ENCODE measurements at regions not wholly inside any gene's neighbourhood (a gene's known extent, or its start where the extent isn't known, plus 50 kb on each side); places are given as distances from the start of the nearest gene placed in this dataset.

DNA sequence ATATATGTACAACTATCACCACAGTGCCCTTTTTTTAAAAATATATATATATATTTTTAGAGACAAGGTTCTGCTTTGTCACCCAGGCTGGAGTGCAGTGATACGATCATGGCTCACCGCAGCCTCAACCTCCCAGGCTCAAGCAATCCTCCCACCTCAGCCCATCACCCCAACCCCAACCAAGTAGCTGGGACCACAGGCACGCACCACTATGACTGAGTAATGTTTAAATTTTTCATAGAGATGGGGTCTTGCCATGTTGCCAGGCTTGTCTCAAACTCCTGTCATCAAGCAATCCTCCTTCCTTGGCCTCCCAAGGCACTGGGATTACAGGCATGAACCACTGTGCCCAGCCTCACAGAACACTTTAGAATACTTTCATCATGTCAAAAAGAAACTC, 234.9 kb downstream of the SH2D4B start:
- ChIA-PET CTCF (ENCODE audit: unreplicated experiment) (no interaction called here), POLR2A (no interaction called here)
- BruUV-seq (replicated peaks), result no TSS peak
- Histone ChIP-seq H3K4me2 (ENCODE audit: low read length) (no peak overlapping the region), H3K9me2 (ENCODE audit: insufficient read depth, low read length) (no peaks in the 10 kb centered on the region), H4K20me1 (ENCODE audit: insufficient read depth, low read length) (no peaks in the 10 kb centered on the region), H3K4me1 (ENCODE audit: insufficient read depth, low read length, poor library complexity, severe bottlenecking) (no peaks in the 10 kb centered on the region), H3K79me2 (ENCODE audit: insufficient read depth, low read depth, low read length) (no peaks in the 10 kb centered on the region), H3K36me3 (ENCODE audit: insufficient read depth, low read length) (no peaks in the 10 kb centered on the region), H3K27ac (ENCODE audit: low read depth, low read length, poor library complexity, severe bottlenecking) (no peak overlapping the region), H2AFZ (ENCODE audit: low read length) (no peak overlapping the region), H3K9me3 (ENCODE audit: low read length) (no peaks in the 10 kb centered on the region), H3K4me3 (ENCODE audit: low read depth, low read length, poor library complexity, severe bottlenecking) (no peak overlapping the region)
- no peak for TF ChIP-seq EZH2phosphoT487 (IDR thresholded peaks at IDR 0.05; ENCODE audit: borderline replicate concordance, low read depth, low read length)
- TF ChIP-seq, protein P1, sequence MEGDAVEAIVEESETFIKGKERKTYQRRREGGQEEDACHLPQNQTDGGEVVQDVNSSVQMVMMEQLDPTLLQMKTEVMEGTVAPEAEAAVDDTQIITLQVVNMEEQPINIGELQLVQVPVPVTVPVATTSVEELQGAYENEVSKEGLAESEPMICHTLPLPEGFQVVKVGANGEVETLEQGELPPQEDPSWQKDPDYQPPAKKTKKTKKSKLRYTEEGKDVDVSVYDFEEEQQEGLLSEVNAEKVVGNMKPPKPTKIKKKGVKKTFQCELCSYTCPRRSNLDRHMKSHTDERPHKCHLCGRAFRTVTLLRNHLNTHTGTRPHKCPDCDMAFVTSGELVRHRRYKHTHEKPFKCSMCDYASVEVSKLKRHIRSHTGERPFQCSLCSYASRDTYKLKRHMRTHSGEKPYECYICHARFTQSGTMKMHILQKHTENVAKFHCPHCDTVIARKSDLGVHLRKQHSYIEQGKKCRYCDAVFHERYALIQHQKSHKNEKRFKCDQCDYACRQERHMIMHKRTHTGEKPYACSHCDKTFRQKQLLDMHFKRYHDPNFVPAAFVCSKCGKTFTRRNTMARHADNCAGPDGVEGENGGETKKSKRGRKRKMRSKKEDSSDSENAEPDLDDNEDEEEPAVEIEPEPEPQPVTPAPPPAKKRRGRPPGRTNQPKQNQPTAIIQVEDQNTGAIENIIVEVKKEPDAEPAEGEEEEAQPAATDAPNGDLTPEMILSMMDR (conservative IDR thresholded peaks at IDR 0.05; ENCODE audit: low read length), result no peak
- DNase-seq (ENCODE audit: low spot score), result no peak
- intact Hi-C loops (cut with micrococcal nuclease; ENCODE audit: unreplicated experiment), result no loop called here

DNA sequence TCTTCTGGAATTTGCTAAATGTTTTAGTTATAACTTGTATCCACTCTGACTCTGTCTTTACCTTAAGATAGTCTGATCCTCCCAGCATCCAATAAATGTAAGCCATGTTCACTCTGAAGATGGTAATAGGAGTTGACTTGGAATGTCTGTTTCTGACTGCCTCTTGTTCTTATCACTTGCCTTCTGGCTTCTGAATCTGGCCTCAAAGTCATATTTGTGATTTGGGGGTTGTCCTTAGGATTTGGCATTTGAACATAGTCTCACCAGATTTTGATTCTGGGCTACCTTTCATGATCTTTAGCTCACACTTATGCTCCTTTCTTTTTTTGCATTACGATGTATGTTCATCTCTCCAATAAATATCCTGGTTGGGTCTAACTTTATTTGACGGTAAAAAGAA, 247.0 kb downstream of the SH2D4B start:
- DNase-seq (ENCODE audit: low spot score), result no peak
- no TSS peak for BruUV-seq (replicated peaks)
- no peak overlapping the region for H3K4me3 ChIP-seq (ENCODE audit: low read depth, low read length, poor library complexity, severe bottlenecking)
- ChIA-PET POLR2A (no interaction called here), CTCF (ENCODE audit: unreplicated experiment) (no interaction called here)
- no peaks in the 10 kb centered on the region for H4K20me1 ChIP-seq (ENCODE audit: insufficient read depth, low read length)
- no peaks in the 10 kb centered on the region for H3K36me3 ChIP-seq (ENCODE audit: insufficient read depth, low read length)
- no peak overlapping the region for H2AFZ ChIP-seq (ENCODE audit: low read length)
- H3K27ac ChIP-seq (ENCODE audit: low read depth, low read length, poor library complexity, severe bottlenecking), result no peak overlapping the region
- no peaks in the 10 kb centered on the region for H3K9me2 ChIP-seq (ENCODE audit: insufficient read depth, low read length)
- no peaks in the 10 kb centered on the region for H3K9me3 ChIP-seq (ENCODE audit: low read length)
- H3K4me2 ChIP-seq (ENCODE audit: low read length), result no peak overlapping the region
- TF ChIP-seq, protein P1 (conservative IDR thresholded peaks at IDR 0.05; ENCODE audit: low read length), result no peak
- H3K4me1 ChIP-seq (ENCODE audit: insufficient read depth, low read length, poor library complexity, severe bottlenecking), result no peaks in the 10 kb centered on the region
- intact Hi-C loops (cut with micrococcal nuclease; ENCODE audit: unreplicated experiment), result no loop called here
- H3K79me2 ChIP-seq (ENCODE audit: insufficient read depth, low read depth, low read length), result no peaks in the 10 kb centered on the region

DNA sequence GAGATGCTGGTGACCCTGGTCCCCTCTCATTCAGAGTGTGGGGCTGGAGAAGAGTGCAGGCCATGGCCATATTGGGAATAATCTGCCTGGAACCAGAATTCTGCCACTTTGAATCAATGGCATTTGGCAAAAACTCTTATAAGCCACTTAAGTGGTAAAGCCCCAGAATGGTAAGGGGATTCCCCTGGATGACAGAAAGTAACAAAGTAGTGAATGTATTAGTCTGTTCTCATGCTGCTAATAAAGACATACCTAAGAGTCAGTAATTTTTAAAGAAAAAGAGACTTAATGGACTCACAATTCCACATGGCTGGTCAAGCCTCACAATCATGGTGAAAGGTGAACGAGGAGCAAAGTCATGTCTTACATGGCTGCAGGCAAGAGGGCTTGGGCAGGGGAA, 248.6 kb downstream of the SH2D4B start:
- no peak overlapping the region for H3K4me2 ChIP-seq (ENCODE audit: low read length)
- DNase-seq (ENCODE audit: low spot score), result no peak
- no peaks in the 10 kb centered on the region for H3K9me2 ChIP-seq (ENCODE audit: insufficient read depth, low read length)
- no TSS peak for BruUV-seq (replicated peaks)
- CTCF ChIA-PET (ENCODE audit: unreplicated experiment), result no interaction called here
- H2AFZ ChIP-seq (ENCODE audit: low read length), result no peak overlapping the region
- POLR2A ChIA-PET, result no interaction called here
- H3K9me3 ChIP-seq (ENCODE audit: low read length), result no peaks in the 10 kb centered on the region
- no peak for TF ChIP-seq EZH2phosphoT487 (IDR thresholded peaks at IDR 0.05; ENCODE audit: borderline replicate concordance, low read depth, low read length)
- TF ChIP-seq, protein P1 (conservative IDR thresholded peaks at IDR 0.05; ENCODE audit: low read length), result no peak
- intact Hi-C loops (cut with micrococcal nuclease; ENCODE audit: unreplicated experiment), result no loop called here
- H3K79me2 ChIP-seq (ENCODE audit: insufficient read depth, low read depth, low read length), result no peaks in the 10 kb centered on the region
- no peaks in the 10 kb centered on the region for H4K20me1 ChIP-seq (ENCODE audit: insufficient read depth, low read length)
- H3K36me3 ChIP-seq (ENCODE audit: insufficient read depth, low read length), result no peaks in the 10 kb centered on the region
- no peaks in the 10 kb centered on the region for H3K4me1 ChIP-seq (ENCODE audit: insufficient read depth, low read length, poor library complexity, severe bottlenecking)
- H3K27ac ChIP-seq (ENCODE audit: low read depth, low read length, poor library complexity, severe bottlenecking), result no peak overlapping the region
- H3K4me3 ChIP-seq (ENCODE audit: low read depth, low read length, poor library complexity, severe bottlenecking), result no peak overlapping the region

All from OCI-LY7 (cell line).